ENCODE measurements at regions not wholly inside any gene's neighbourhood (a gene's known extent, or its start where the extent isn't known, plus 50 kb on each side); places are given as distances from the start of the nearest gene placed in this dataset.

- Histone ChIP-seq H3K27me3 (ENCODE audit: control insufficient read depth, insufficient read depth, low read length, poor library complexity, severe bottlenecking) (no peaks in the 10 kb centered on the region), H3K36me3 (ENCODE audit: control insufficient read depth, insufficient read depth, low read length) (no peaks in the 10 kb centered on the region), H3K9ac (ENCODE audit: extremely low read depth, low read length, poor library complexity, severe bottlenecking) (no peak overlapping the region), H3K4me1 (ENCODE audit: control insufficient read depth, insufficient read depth, low read length) (no peaks in the 10 kb centered on the region), H3K27ac (ENCODE audit: low read depth, low read length) (no peak overlapping the region), H3K9me3 (ENCODE audit: control insufficient read depth, low read length) (no peaks in the 10 kb centered on the region), H3K4me3 (ENCODE audit: low read length) (no peak overlapping the region)
- Mint-ChIP-seq H3K36me3 (ENCODE audit: low read depth) (no peaks in the 10 kb centered on the region), H3K4me3 (no peak overlapping the region), H3K9me3 (peaks cover 2% of the 10 kb centered on the region), H3K4me1 (no peaks in the 10 kb centered on the region), H3K27me3 (ENCODE audit: insufficient read depth) (no peaks in the 10 kb centered on the region), H3K27ac (no peak overlapping the region)
- 94 to 100% methylated on average over 1 to 2 of the region's 2 CpGs for WGBS, 2 experiments (ENCODE audit: insufficient coverage in 1 of 2, insufficient read length in 1 of 2)
- no peak for DNase-seq
- no peak for TF ChIP-seq CTCF (conservative IDR thresholded peaks at IDR 0.05)
These were observed 171.6 kb downstream of the MBD2 start for GRCh38 chr18:54052732-54053429.

GRCh38 chr18:54052259-54052658 lies 172.2 kb downstream of the MBD2 start:
- no peak for TF ChIP-seq CTCF (conservative IDR thresholded peaks at IDR 0.05)
- Histone ChIP-seq H3K36me3 (ENCODE audit: control insufficient read depth, insufficient read depth, low read length) (no peaks in the 10 kb centered on the region), H3K27ac (ENCODE audit: low read depth, low read length) (no peak overlapping the region), H3K4me3 (ENCODE audit: low read length) (no peak overlapping the region), H3K9me3 (ENCODE audit: control insufficient read depth, low read length) (no peaks in the 10 kb centered on the region), H3K9ac (ENCODE audit: extremely low read depth, low read length, poor library complexity, severe bottlenecking) (no peak overlapping the region), H3K27me3 (ENCODE audit: control insufficient read depth, insufficient read depth, low read length, poor library complexity, severe bottlenecking) (no peaks in the 10 kb centered on the region), H3K4me1 (ENCODE audit: control insufficient read depth, insufficient read depth, low read length) (no peaks in the 10 kb centered on the region)
- Mint-ChIP-seq H3K9me3 (peaks cover 2% of the 10 kb centered on the region), H3K36me3 (ENCODE audit: low read depth) (no peaks in the 10 kb centered on the region), H3K4me1 (no peaks in the 10 kb centered on the region), H3K27ac (no peak overlapping the region), H3K27me3 (ENCODE audit: insufficient read depth) (no peaks in the 10 kb centered on the region), H3K4me3 (no peak overlapping the region)
- no peak for DNase-seq

GRCh38 chr18:54043484-54044251 lies 180.8 kb downstream of the MBD2 start:
- H3K4me1 ChIP-seq (ENCODE audit: control insufficient read depth, insufficient read depth, low read length): peaks cover 2% of the 10 kb centered on the region
- Mint-ChIP-seq H3K36me3 (ENCODE audit: low read depth) (no peaks in the 10 kb centered on the region), H3K27ac (no peak overlapping the region), H3K4me1 (no peaks in the 10 kb centered on the region), H3K4me3 (no peak overlapping the region), H3K9me3 (no peaks in the 10 kb centered on the region), H3K27me3 (ENCODE audit: insufficient read depth) (no peaks in the 10 kb centered on the region)
- no peaks in the 10 kb centered on the region for H3K27me3 ChIP-seq (ENCODE audit: control insufficient read depth, insufficient read depth, low read length, poor library complexity, severe bottlenecking)
- no peak for DNase-seq
- H3K36me3 ChIP-seq (ENCODE audit: control insufficient read depth, insufficient read depth, low read length): no peaks in the 10 kb centered on the region
- 71 to 100% methylated on average over 1 to 2 of the region's 2 CpGs for WGBS, 2 experiments (ENCODE audit: insufficient coverage in 1 of 2, insufficient read length in 1 of 2)
- H3K9me3 ChIP-seq (ENCODE audit: control insufficient read depth, low read length): no peaks in the 10 kb centered on the region
- no peak overlapping the region for H3K9ac ChIP-seq (ENCODE audit: extremely low read depth, low read length, poor library complexity, severe bottlenecking)
- H3K27ac ChIP-seq (ENCODE audit: low read depth, low read length): no peak overlapping the region
- TF ChIP-seq CTCF (conservative IDR thresholded peaks at IDR 0.05): no peak
- no peak overlapping the region for H3K4me3 ChIP-seq (ENCODE audit: low read length)

Data from endodermal cell (in vitro differentiated cells).